K562 (cell line): ENCODE measurements at regions not wholly inside any gene's neighbourhood (a gene's known extent, or its start where the extent isn't known, plus 50 kb on each side); places are given as distances from the start of the nearest gene placed in this dataset.

ENCODE experiments used
- ATAC-seq: fragments of 200-7000 bp; cut with Tn5 transposase; 3 replicates; pipeline ENCODE4 v1.9.1; 2020; ENCODE audit warnings: moderate library complexity
- BruUV-seq: library from RNA; stranded (reverse); fragments of 400-500 nt; replicated peaks from 2 replicates; lab custom pipeline; 2021; lab: Mats Ljungman, UMichigan
- CTCF ChIA-PET: fragments of 300-600 bp; formaldehyde crosslinking; extraction: SDS; loops from one replicate; lab custom pipeline; 2021; ENCODE audit warnings: low intra/inter-chr PET ratio; lab: Yijun Ruan, JAX
- POLR2A ChIA-PET: fragments of 300-600, 350-650 bp; sonication (Branson Sonifier 250); formaldehyde crosslinking; extraction: SDS; loops from one replicate; lab custom pipeline; 2021; ENCODE audit warnings: antibody characterized with exemption, inconsistent platforms; lab: Yijun Ruan, JAX
- DNase-seq, 4 experiments: peaks; one replicate each; pipeline versions ENCODE4 v3.0.0 to v3.0.0-alpha.2; 2011 to 2018; ENCODE audit warnings: low spot score in 3 of 4, mixed read lengths in 3 of 4; ENCODE audit errors: extremely low read depth in 1 of 4
- FAIRE-seq: peaks from 2 replicates; lab custom pipeline; 2011; peaks lifted over from hg19 to GRCh38; lab: Jason Lieb, UNC
- H2AFZ ChIP-seq: 2 replicates; pipeline ENCODE4 v1.6.0; 2011; ENCODE audit warnings: low read depth, low read length, control low read depth, inconsistent platforms
- H3K27ac ChIP-seq: fragments of 200-600 bp; 3 replicates; pipeline ENCODE4 v1.8.0; 2011; ENCODE audit warnings: low read depth, mild to moderate bottlenecking, control low read depth, inconsistent platforms, low read length, moderate library complexity, mixed read lengths; ENCODE audit errors: extremely low read depth
- H3K27me3 ChIP-seq, 2 experiments: fragments of 300-600 bp in 1 of 2; 2 replicates in 1 of 2; 3 replicates in 1 of 2; pipeline versions ENCODE4 v1.6.0 to v1.8.0; 2011; ENCODE audit warnings: inconsistent platforms in 2 of 2, low read length in 2 of 2, mild to moderate bottlenecking in 1 of 2, mixed read lengths in 1 of 2, moderate library complexity in 1 of 2; ENCODE audit not compliant: control insufficient read depth in 2 of 2, insufficient read depth in 2 of 2
- H3K36me3 ChIP-seq: fragments of 300-600 bp; 3 replicates; pipeline ENCODE4 v1.8.0; 2011; ENCODE audit warnings: mild to moderate bottlenecking, low read length, inconsistent platforms; ENCODE audit not compliant: control insufficient read depth, insufficient read depth
- H3K4me1 ChIP-seq, 2 experiments: fragments of 200-600 bp in 1 of 2; replicated peaks in 1 of 2; 2 replicates in 1 of 2; 3 replicates in 1 of 2; pipeline versions ENCODE4 v1.5.1 to v1.8.0; 2011; ENCODE audit warnings: inconsistent platforms in 2 of 2, low read length in 2 of 2, mild to moderate bottlenecking in 1 of 2, mixed read lengths in 1 of 2, moderate library complexity in 1 of 2; ENCODE audit not compliant: control insufficient read depth in 2 of 2, insufficient read depth in 2 of 2
- H3K4me2 ChIP-seq: 2 replicates; pipeline ENCODE4 v1.6.1; 2011; ENCODE audit warnings: low read length, control low read depth, inconsistent platforms, mixed read lengths; ENCODE audit not compliant: insufficient read depth
- H3K4me3 ChIP-seq: fragments of 200-600 bp; sonication (generic), shearing (Covaris generic); 2 replicates; pipeline ENCODE4 v1.5.1; 2016; ENCODE audit warnings: control low read depth, inconsistent platforms
- H3K79me2 ChIP-seq: fragments of 200-600 bp; 3 replicates; pipeline ENCODE4 v1.8.0; 2011; ENCODE audit warnings: low read length, inconsistent platforms; ENCODE audit not compliant: control insufficient read depth, insufficient read depth
- H3K9ac ChIP-seq, 2 experiments: 2 replicates each; pipeline versions ENCODE4 v1.6.0 to v1.6.1; 2011; ENCODE audit warnings: low read depth in 2 of 2, low read length in 2 of 2, control low read depth in 1 of 2, inconsistent platforms in 1 of 2, mild to moderate bottlenecking in 1 of 2, mixed read lengths in 1 of 2; ENCODE audit not compliant: insufficient read depth in 1 of 2
- H3K9me1 ChIP-seq: one replicate; pipeline ENCODE4 v1.6.0; 2011; ENCODE audit warnings: inconsistent platforms, mild to moderate bottlenecking, low read length, moderate library complexity; ENCODE audit not compliant: control insufficient read depth, insufficient read depth
- H3K9me3 ChIP-seq: replicated peaks from 2 replicates; pipeline ENCODE4 v1.5.1; 2011; ENCODE audit warnings: low read depth, low read length, inconsistent platforms; ENCODE audit not compliant: control insufficient read depth, insufficient read depth
- H4K20me1 ChIP-seq: replicated peaks from 2 replicates; pipeline ENCODE4 v1.6.1; 2011; ENCODE audit warnings: low read length, inconsistent platforms, mixed read lengths; ENCODE audit not compliant: control insufficient read depth, insufficient read depth
- CBFA2T3 ChIP-seq: fragments of 450-650 bp; IDR thresholded peaks from 2 replicates; pipeline ENCODE4 v1.6.1; 2017
- CREB3 ChIP-seq: fragments of 450-650 bp; conservative IDR thresholded peaks from 2 replicates; pipeline ENCODE4 v1.6.1; 2016; ENCODE audit warnings: missing genetic modification characterization, low read depth, mild to moderate bottlenecking, missing compliant biosample characterization, moderate library complexity
- JUND ChIP-seq, 2 experiments: IDR thresholded peaks; 2 replicates in 1 of 2; 3 replicates in 1 of 2; pipeline ENCODE4 v1.6.1; 2011; ENCODE audit warnings: borderline replicate concordance in 2 of 2, low read depth in 2 of 2, low read length in 2 of 2, improper control_type of control experiment in 1 of 2, missing biosample characterization in 1 of 2, missing genetic modification characterization in 1 of 2, missing genetic modification reagents in 1 of 2
- NFE2 ChIP-seq: IDR thresholded peaks from 2 replicates; pipeline ENCODE4 v1.6.1; 2014; ENCODE audit warnings: antibody characterized with exemption, low read depth
- RCOR1 ChIP-seq, 2 experiments: IDR thresholded peaks; 2 replicates each; pipeline ENCODE4 v1.6.1; 2012; ENCODE audit warnings: low read depth in 2 of 2, low read length in 2 of 2, borderline replicate concordance in 1 of 2, improper control_type of control experiment in 1 of 2
- TAL1 ChIP-seq: fragments of 450-650 bp; IDR thresholded peaks from 2 replicates; pipeline ENCODE4 v1.6.1; 2016; ENCODE audit warnings: mild to moderate bottlenecking
- WGBS: fragments of 100-300 bp; shearing (Covaris generic); methylation state at CpG from one replicate; pipeline ENCODE4 v1.1.6; 2016; ENCODE audit warnings: low coverage, mixed read lengths; ENCODE audit not compliant: insufficient coverage; ENCODE audit errors: missing lambda C conversion rate; 5-methylcytosine and 5-hydroxymethylcytosine counted together
- in situ Hi-C: fragments of 300-500 bp; cut with MboI; formaldehyde crosslinking; loops from 4 replicates; pipeline ENCODE4 v1.15.0; 2018; ENCODE audit warnings: inconsistent platforms, mixed read lengths
- intact Hi-C: fragments of 100-400 bp; cut with micrococcal nuclease; formaldehyde crosslinking; loops from 2 replicates; pipeline ENCODE4 v1.14.2; 2022

- 0 out of 2 replicates have a peak, but pooled peaks cover 4% of the 10 kb centered on the region for H3K9me3 ChIP-seq
- H3K9me1 ChIP-seq = no peaks in the 10 kb centered on the region
- H3K9ac ChIP-seq = no peak overlapping the region
- FAIRE-seq = no peak
- TF ChIP-seq JUND (IDR thresholded peaks at IDR 0.05; ENCODE audit: borderline replicate concordance, low read depth, low read length) = no peak
- no peak for TF ChIP-seq JUND (tag; IDR thresholded peaks at IDR 0.05; ENCODE audit: borderline replicate concordance, low read depth, low read length)
- TF ChIP-seq NFE2 = no peak
- TF ChIP-seq RCOR1 (IDR thresholded peaks at IDR 0.05; ENCODE audit: borderline replicate concordance in 1 of 2, low read depth in 2 of 2, low read length in 2 of 2) = no peak
- no peak for TF ChIP-seq CREB3 (tag)
- TF ChIP-seq TAL1 = peak; percentile 7; the same call in 1 of the 2 replicates
- peak; percentile 32 for TF ChIP-seq CBFA2T3
- no peaks in the 10 kb centered on the region for H3K79me2 ChIP-seq
- intact Hi-C loops = no loop called here
- peaks cover 0 to 7% of the 10 kb centered on the region in 2 experiments; a peak in 1 of 5 replicates for H3K27me3 ChIP-seq
- ChIA-PET POLR2A (no interaction called here), CTCF (no interaction called here)
- no peak overlapping the region for H3K4me2 ChIP-seq
- H4K20me1 ChIP-seq = no peaks in the 10 kb centered on the region
- DNase-seq = no peak
- peaks cover 0 to 14% of the 10 kb centered on the region in 2 experiments; a peak in 1 of 5 replicates for H3K4me1 ChIP-seq
- under 1% methylated on average over 30 of the region's 30 CpGs for WGBS
- H3K36me3 ChIP-seq = no peaks in the 10 kb centered on the region
- H2AFZ ChIP-seq = no peak overlapping the region
- no peak overlapping the region for H3K4me3 ChIP-seq
- H3K27ac ChIP-seq = no peak overlapping the region
- in situ Hi-C loops = no loop called here
- no peak for ATAC-seq
- no TSS peak for BruUV-seq
These were observed 112.1 kb downstream of the DLL1 start for GRCh38 chr6:170178561-170179477.
